HCT116 (cell line): ENCODE measurements at regions not wholly inside any gene's neighbourhood (a gene's known extent, or its start where the extent isn't known, plus 50 kb on each side); places are given as distances from the start of the nearest gene placed in this dataset.

Experiments used
- ATAC-seq: fragments of 200-7000 bp; cut with Tn5 transposase; 2 replicates; pipeline ENCODE4 v1.9.1; 2020; ENCODE audit warnings: mild to moderate bottlenecking, moderate library complexity
- BruUV-seq: library from RNA; stranded (reverse); fragments of 400-500 nt; replicated peaks from 2 replicates; lab custom pipeline; 2021; lab: Mats Ljungman, UMichigan
- CTCF ChIA-PET: fragments of 300-600 bp; sonication (Branson Sonifier 250); formaldehyde crosslinking; loops from one replicate; lab custom pipeline; 2021; ENCODE audit warnings: antibody characterized with exemption; lab: Charles Lee
- POLR2A ChIA-PET: fragments of 300-600, 350-600 bp; sonication (Branson Sonifier 250); formaldehyde crosslinking; loops from one replicate; lab custom pipeline; 2021; ENCODE audit warnings: antibody characterized with exemption; lab: Charles Lee
- RAD21 ChIA-PET, 2 experiments: fragments of 300-600 bp; sonication (Branson Sonifier 250); formaldehyde crosslinking; loops; one replicate each; lab custom pipeline; 2023; ENCODE audit warnings: low total read pairs in 2 of 2; ENCODE audit not compliant: uncharacterized antibody in 2 of 2, unreplicated experiment in 2 of 2, low non-redundant PET in 1 of 2; lab: Charles Lee
- DNase-seq: peaks from one replicate; pipeline ENCODE4 v3.0.0-alpha.2; 2010; ENCODE audit warnings: low read depth, low spot score
- H2AFZ ChIP-seq: fragments of 200-600 bp; shearing (Covaris generic), sonication (generic); 2 replicates; pipeline ENCODE4 v1.6.1; 2017; ENCODE audit warnings: low read depth, mixed run types, mixed read lengths, antibody characterized with exemption, low read length; ENCODE audit not compliant: poor library complexity, severe bottlenecking
- H3K27ac ChIP-seq: 2 replicates; pipeline ENCODE4 v1.5.1; 2012; ENCODE audit warnings: low read depth, low read length
- H3K27me3 ChIP-seq: fragments of 200-600 bp; sonication (generic); 2 replicates; pipeline ENCODE4 v1.6.1; 2016; ENCODE audit warnings: mixed run types, low read length, mixed read lengths; ENCODE audit not compliant: insufficient read depth
- H3K36me3 ChIP-seq, 2 experiments: fragments of 200-500 bp in 1 of 2; fragments of 200-600 bp in 1 of 2; sonication (Bioruptor generic) in 1 of 2; sonication (generic) in 1 of 2; 2 replicates each; pipeline versions ENCODE4 v1.5.1 to v1.6.1; 2014 to 2016; ENCODE audit warnings: low read length in 2 of 2, inconsistent platforms in 1 of 2, mixed read lengths in 1 of 2, mixed run types in 1 of 2; ENCODE audit not compliant: insufficient read depth in 2 of 2, control insufficient read depth in 1 of 2
- H3K4me1 ChIP-seq, 2 experiments: fragments of 200-600 bp in 1 of 2; sonication (generic) in 1 of 2; 2 replicates each; pipeline versions ENCODE4 v1.5.1 to v1.6.1; 2012 to 2017; ENCODE audit warnings: low read length in 2 of 2, inconsistent platforms in 1 of 2, mild to moderate bottlenecking in 1 of 2, mixed read lengths in 1 of 2, mixed run types in 1 of 2, moderate library complexity in 1 of 2; ENCODE audit not compliant: insufficient read depth in 2 of 2, control insufficient read depth in 1 of 2
- H3K4me2 ChIP-seq: fragments of 200-600 bp; sonication (generic); 2 replicates; pipeline ENCODE4 v1.6.1; 2017; ENCODE audit warnings: mixed run types, low read length, mixed read lengths
- H3K4me3 ChIP-seq, 2 experiments: fragments of 200-600 bp in 1 of 2; sonication (generic) in 1 of 2; replicated peaks in 1 of 2; 2 replicates each; pipeline ENCODE4 v1.5.1; 2011 to 2016; ENCODE audit warnings: low read length in 2 of 2, control low read depth in 1 of 2, low read depth in 1 of 2, mild to moderate bottlenecking in 1 of 2, mixed read lengths in 1 of 2, mixed run types in 1 of 2
- H3K79me2 ChIP-seq: fragments of 200-600 bp; sonication (generic); 2 replicates; pipeline ENCODE4 v1.6.1; 2017; ENCODE audit warnings: mild to moderate bottlenecking, mixed run types, low read length, moderate library complexity, mixed read lengths; ENCODE audit not compliant: insufficient read depth
- H3K9ac ChIP-seq: fragments of 200-600 bp; sonication (generic); 2 replicates; pipeline ENCODE4 v1.6.1; 2016; ENCODE audit warnings: low read length, mixed read lengths
- H3K9me2 ChIP-seq: fragments of 200-600 bp; sonication (generic), shearing (Covaris generic); 2 replicates; pipeline ENCODE4 v1.6.1; 2017; ENCODE audit warnings: mixed run types, mild to moderate bottlenecking, moderate library complexity; ENCODE audit not compliant: insufficient read depth
- H3K9me3 ChIP-seq, 2 experiments: fragments of 200-500 bp in 1 of 2; fragments of 200-600 bp in 1 of 2; sonication (Bioruptor generic) in 1 of 2; sonication (generic) in 1 of 2; 2 replicates each; pipeline ENCODE4 v1.6.1; 2014 to 2017; ENCODE audit warnings: low read length in 2 of 2, mixed read lengths in 2 of 2, inconsistent platforms in 1 of 2, low read depth in 1 of 2, mild to moderate bottlenecking in 1 of 2, mixed run types in 1 of 2, moderate library complexity in 1 of 2; ENCODE audit not compliant: control insufficient read depth in 1 of 2, insufficient read depth in 1 of 2
- H4K20me1 ChIP-seq: fragments of 200-600 bp; sonication (generic), shearing (Covaris generic); 2 replicates; pipeline ENCODE4 v1.6.1; 2017; ENCODE audit warnings: mixed run types, mild to moderate bottlenecking, moderate library complexity; ENCODE audit not compliant: insufficient read depth
- CBX3 ChIP-seq: IDR thresholded peaks from 2 replicates; pipeline ENCODE4 v1.6.1; 2012; ENCODE audit warnings: low read depth
- CEBPB ChIP-seq: IDR thresholded peaks from 2 replicates; pipeline ENCODE4 v1.6.1; 2012; ENCODE audit warnings: low read depth
- EGR1 ChIP-seq: IDR thresholded peaks from 2 replicates; pipeline ENCODE4 v1.6.1; 2012; ENCODE audit warnings: low read depth
- ELF1 ChIP-seq: IDR thresholded peaks from 2 replicates; pipeline ENCODE4 v1.6.1; 2012; ENCODE audit warnings: low read depth, borderline replicate concordance
- EZH2 ChIP-seq: fragments of 200-600 bp; sonication (generic); IDR thresholded peaks from 2 replicates; pipeline ENCODE4 v1.6.1; 2017; ENCODE audit warnings: antibody characterized with exemption, mixed run types
- FOSL1 ChIP-seq: IDR thresholded peaks from 2 replicates; pipeline ENCODE4 v1.6.1; 2012; ENCODE audit warnings: low read depth
- JUND ChIP-seq: IDR thresholded peaks from 2 replicates; pipeline ENCODE4 v1.6.1; 2012
- POLR2A ChIP-seq: IDR thresholded peaks from 2 replicates; pipeline ENCODE4 v1.7.0; 2011; ENCODE audit warnings: borderline replicate concordance; ENCODE audit not compliant: insufficient read depth, insufficient read length; ENCODE audit errors: extremely low read depth
- POLR2AphosphoS5 ChIP-seq: IDR thresholded peaks from 2 replicates; pipeline ENCODE4 v1.6.1; 2011; ENCODE audit warnings: mild to moderate bottlenecking, low read depth, low read length, moderate library complexity
- RAD21 ChIP-seq: IDR thresholded peaks from 2 replicates; pipeline ENCODE4 v1.6.1; 2012; ENCODE audit warnings: low read depth, mild to moderate bottlenecking
- SIN3A ChIP-seq: IDR thresholded peaks from 2 replicates; pipeline ENCODE4 v1.6.1; 2012; ENCODE audit warnings: low read depth
- SRF ChIP-seq: IDR thresholded peaks from 2 replicates; pipeline ENCODE4 v1.6.1; 2012; ENCODE audit warnings: low read depth
- YY1 ChIP-seq: IDR thresholded peaks from 2 replicates; pipeline ENCODE4 v1.6.1; 2011; ENCODE audit warnings: low read length, low read depth, moderate library complexity, mild to moderate bottlenecking; ENCODE audit not compliant: insufficient replicate concordance; ENCODE audit errors: extremely low read depth
- ZFX ChIP-seq: fragments of 450-650 bp; IDR thresholded peaks from 2 replicates; pipeline ENCODE4 v1.6.1; 2017
- ZNF274 ChIP-seq: fragments of 200-500 bp; sonication (Bioruptor generic); IDR thresholded peaks from 2 replicates; pipeline ENCODE4 v1.6.1; 2014; ENCODE audit warnings: mild to moderate bottlenecking, low read depth, low read length, inconsistent platforms
- intact Hi-C: fragments of 100-400 bp; cut with micrococcal nuclease; formaldehyde crosslinking; loops from 2 replicates; pipeline ENCODE4 v1.10.0; 2022
- TF ChIP-seq, protein P1 (sequence below), 3 experiments: fragments of 200-600 bp in 1 of 3; sonication (generic) in 1 of 3; IDR thresholded peaks in 2 of 3; conservative IDR thresholded peaks in 1 of 3; 2 replicates each; pipeline ENCODE4 v1.5.1; 2012 to 2017; ENCODE audit warnings: low read depth in 2 of 3, low read length in 2 of 3, antibody characterized with exemption in 1 of 3, borderline replicate concordance in 1 of 3, control low read depth in 1 of 3, mild to moderate bottlenecking in 1 of 3, mixed read lengths in 1 of 3, mixed run types in 1 of 3, moderate library complexity in 1 of 3; ENCODE audit not compliant: insufficient read depth in 1 of 3
- TF ChIP-seq, protein P2 (sequence below): IDR thresholded peaks from 2 replicates; pipeline ENCODE4 v1.6.1; 2012
- TF ChIP-seq, protein P3 (sequence below): IDR thresholded peaks from 2 replicates; pipeline ENCODE4 v1.6.1; 2012
- TF ChIP-seq, protein P4 (sequence below): IDR thresholded peaks from 2 replicates; pipeline ENCODE4 v1.6.1; 2011; ENCODE audit warnings: mild to moderate bottlenecking, low read length, moderate library complexity; ENCODE audit not compliant: insufficient replicate concordance; ENCODE audit errors: extremely low read depth
- TF ChIP-seq, protein P5 (sequence below): IDR thresholded peaks from 2 replicates; pipeline ENCODE4 v1.6.1; 2012; ENCODE audit warnings: low read depth

DNA sequence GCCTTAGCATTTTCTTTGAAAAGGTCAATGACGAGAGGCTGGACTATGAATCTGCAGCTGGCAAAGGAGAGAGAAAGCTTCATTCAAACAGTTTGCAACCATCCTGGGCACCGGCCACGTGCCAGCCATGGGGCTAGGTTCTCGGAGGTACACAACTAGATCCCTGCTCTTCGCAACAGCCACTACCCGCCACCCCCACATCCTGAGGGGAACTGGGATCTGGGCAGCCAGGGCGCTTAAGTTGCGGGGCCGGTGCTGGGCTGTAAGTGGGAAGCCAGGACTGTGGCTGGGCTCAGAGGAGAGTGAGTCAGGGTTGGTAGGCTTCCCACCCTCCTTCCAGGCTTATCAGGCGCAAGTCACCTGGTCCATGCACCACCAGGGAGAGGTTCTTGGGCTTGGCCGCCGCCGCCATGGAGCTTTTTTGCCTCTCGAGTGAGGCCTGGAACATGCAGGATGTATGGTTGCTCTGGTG lies 95.0 kb upstream of the TERB2 start:
- no peaks in the 10 kb centered on the region for H4K20me1 ChIP-seq
- ChIA-PET POLR2A (no interaction called here), CTCF (no interaction called here), RAD21 (no interaction called here)
- H3K27me3 ChIP-seq, result no peaks in the 10 kb centered on the region
- no peak overlapping the region for H3K4me2 ChIP-seq
- H3K27ac ChIP-seq, result no peak overlapping the region
- ATAC-seq (no peak), DNase-seq (no peak)
- H3K9me2 ChIP-seq, result no peaks in the 10 kb centered on the region
- BruUV-seq, result no TSS peak
- intact Hi-C loops, result no loop called here
- no peaks in the 10 kb centered on the region for H3K4me1 ChIP-seq
- no peaks in the 10 kb centered on the region; a peak in 1 of 4 replicates for H3K9me3 ChIP-seq
- no peak overlapping the region for H2AFZ ChIP-seq
- H3K36me3 ChIP-seq, result no peaks in the 10 kb centered on the region
- H3K4me3 ChIP-seq, result no peak overlapping the region
- TF ChIP-seq RAD21 (no peak), ZFX (no peak), ELF1 (no peak), YY1 (no peak), FOSL1 (no peak), ZNF274 (no peak), CBX3 (no peak), EGR1 (no peak), CEBPB (no peak), SIN3A (no peak), POLR2AphosphoS5 (no peak), SRF (no peak), JUND (no peak), EZH2 (no peak), POLR2A (no peak)
- TF ChIP-seq, protein P1, sequence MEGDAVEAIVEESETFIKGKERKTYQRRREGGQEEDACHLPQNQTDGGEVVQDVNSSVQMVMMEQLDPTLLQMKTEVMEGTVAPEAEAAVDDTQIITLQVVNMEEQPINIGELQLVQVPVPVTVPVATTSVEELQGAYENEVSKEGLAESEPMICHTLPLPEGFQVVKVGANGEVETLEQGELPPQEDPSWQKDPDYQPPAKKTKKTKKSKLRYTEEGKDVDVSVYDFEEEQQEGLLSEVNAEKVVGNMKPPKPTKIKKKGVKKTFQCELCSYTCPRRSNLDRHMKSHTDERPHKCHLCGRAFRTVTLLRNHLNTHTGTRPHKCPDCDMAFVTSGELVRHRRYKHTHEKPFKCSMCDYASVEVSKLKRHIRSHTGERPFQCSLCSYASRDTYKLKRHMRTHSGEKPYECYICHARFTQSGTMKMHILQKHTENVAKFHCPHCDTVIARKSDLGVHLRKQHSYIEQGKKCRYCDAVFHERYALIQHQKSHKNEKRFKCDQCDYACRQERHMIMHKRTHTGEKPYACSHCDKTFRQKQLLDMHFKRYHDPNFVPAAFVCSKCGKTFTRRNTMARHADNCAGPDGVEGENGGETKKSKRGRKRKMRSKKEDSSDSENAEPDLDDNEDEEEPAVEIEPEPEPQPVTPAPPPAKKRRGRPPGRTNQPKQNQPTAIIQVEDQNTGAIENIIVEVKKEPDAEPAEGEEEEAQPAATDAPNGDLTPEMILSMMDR (IDR thresholded peaks at IDR 0.05 in 2 of 3, conservative IDR thresholded peaks at IDR 0.05 in 1 of 3; ENCODE audit: borderline replicate concordance in 1 of 3, insufficient read depth in 1 of 3, low read depth in 2 of 3, low read length in 2 of 3), result no peak
- TF ChIP-seq, protein P2, sequence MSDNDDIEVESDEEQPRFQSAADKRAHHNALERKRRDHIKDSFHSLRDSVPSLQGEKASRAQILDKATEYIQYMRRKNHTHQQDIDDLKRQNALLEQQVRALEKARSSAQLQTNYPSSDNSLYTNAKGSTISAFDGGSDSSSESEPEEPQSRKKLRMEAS, result no peak
- TF ChIP-seq, protein P3, sequence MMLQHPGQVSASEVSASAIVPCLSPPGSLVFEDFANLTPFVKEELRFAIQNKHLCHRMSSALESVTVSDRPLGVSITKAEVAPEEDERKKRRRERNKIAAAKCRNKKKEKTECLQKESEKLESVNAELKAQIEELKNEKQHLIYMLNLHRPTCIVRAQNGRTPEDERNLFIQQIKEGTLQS, result no peak
- TF ChIP-seq, protein P4, sequence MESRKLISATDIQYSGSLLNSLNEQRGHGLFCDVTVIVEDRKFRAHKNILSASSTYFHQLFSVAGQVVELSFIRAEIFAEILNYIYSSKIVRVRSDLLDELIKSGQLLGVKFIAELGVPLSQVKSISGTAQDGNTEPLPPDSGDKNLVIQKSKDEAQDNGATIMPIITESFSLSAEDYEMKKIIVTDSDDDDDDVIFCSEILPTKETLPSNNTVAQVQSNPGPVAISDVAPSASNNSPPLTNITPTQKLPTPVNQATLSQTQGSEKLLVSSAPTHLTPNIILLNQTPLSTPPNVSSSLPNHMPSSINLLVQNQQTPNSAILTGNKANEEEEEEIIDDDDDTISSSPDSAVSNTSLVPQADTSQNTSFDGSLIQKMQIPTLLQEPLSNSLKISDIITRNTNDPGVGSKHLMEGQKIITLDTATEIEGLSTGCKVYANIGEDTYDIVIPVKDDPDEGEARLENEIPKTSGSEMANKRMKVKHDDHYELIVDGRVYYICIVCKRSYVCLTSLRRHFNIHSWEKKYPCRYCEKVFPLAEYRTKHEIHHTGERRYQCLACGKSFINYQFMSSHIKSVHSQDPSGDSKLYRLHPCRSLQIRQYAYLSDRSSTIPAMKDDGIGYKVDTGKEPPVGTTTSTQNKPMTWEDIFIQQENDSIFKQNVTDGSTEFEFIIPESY, result no peak
- TF ChIP-seq, protein P5, sequence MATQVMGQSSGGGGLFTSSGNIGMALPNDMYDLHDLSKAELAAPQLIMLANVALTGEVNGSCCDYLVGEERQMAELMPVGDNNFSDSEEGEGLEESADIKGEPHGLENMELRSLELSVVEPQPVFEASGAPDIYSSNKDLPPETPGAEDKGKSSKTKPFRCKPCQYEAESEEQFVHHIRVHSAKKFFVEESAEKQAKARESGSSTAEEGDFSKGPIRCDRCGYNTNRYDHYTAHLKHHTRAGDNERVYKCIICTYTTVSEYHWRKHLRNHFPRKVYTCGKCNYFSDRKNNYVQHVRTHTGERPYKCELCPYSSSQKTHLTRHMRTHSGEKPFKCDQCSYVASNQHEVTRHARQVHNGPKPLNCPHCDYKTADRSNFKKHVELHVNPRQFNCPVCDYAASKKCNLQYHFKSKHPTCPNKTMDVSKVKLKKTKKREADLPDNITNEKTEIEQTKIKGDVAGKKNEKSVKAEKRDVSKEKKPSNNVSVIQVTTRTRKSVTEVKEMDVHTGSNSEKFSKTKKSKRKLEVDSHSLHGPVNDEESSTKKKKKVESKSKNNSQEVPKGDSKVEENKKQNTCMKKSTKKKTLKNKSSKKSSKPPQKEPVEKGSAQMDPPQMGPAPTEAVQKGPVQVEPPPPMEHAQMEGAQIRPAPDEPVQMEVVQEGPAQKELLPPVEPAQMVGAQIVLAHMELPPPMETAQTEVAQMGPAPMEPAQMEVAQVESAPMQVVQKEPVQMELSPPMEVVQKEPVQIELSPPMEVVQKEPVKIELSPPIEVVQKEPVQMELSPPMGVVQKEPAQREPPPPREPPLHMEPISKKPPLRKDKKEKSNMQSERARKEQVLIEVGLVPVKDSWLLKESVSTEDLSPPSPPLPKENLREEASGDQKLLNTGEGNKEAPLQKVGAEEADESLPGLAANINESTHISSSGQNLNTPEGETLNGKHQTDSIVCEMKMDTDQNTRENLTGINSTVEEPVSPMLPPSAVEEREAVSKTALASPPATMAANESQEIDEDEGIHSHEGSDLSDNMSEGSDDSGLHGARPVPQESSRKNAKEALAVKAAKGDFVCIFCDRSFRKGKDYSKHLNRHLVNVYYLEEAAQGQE, result no peak
- no peak overlapping the region for H3K9ac ChIP-seq
- no peaks in the 10 kb centered on the region for H3K79me2 ChIP-seq
